GM23338 (cell line): ENCODE measurements at regions not wholly inside any gene's neighbourhood (a gene's known extent, or its start where the extent isn't known, plus 50 kb on each side); places are given as distances from the start of the nearest gene placed in this dataset.

Experiments
- ATAC-seq: fragments of 200-7000 bp; cut with Tn5 transposase; 3 replicates; pipeline ENCODE4 v1.9.1; 2020
- DNase-seq: peaks from one replicate; pipeline ENCODE4 v3.0.0-alpha.2; 2015; ENCODE audit warnings: low spot score
- H2AFZ ChIP-seq: fragments of 200-600 bp; sonication (generic); 2 replicates; pipeline ENCODE4 v1.8.0; 2016; ENCODE audit warnings: antibody characterized with exemption, mild to moderate bottlenecking, moderate library complexity
- H3F3A ChIP-seq: fragments of 200-600 bp; sonication (generic); replicated peaks from 2 replicates; pipeline ENCODE4 v1.8.0; 2017; ENCODE audit warnings: antibody characterized with exemption, mixed run types, low read depth
- H3K27ac ChIP-seq: fragments of 200-600 bp; sonication (generic); 2 replicates; pipeline ENCODE4 v1.6.1; 2016; ENCODE audit warnings: low read depth
- H3K27me3 ChIP-seq: fragments of 200-600 bp; sonication (generic); 2 replicates; pipeline ENCODE4 v1.8.0; 2016; ENCODE audit warnings: mild to moderate bottlenecking, mixed run types, moderate library complexity; ENCODE audit not compliant: insufficient read depth
- H3K36me3 ChIP-seq: fragments of 200-600 bp; sonication (generic); 2 replicates; pipeline ENCODE4 v1.8.0; 2016; ENCODE audit warnings: mild to moderate bottlenecking; ENCODE audit not compliant: insufficient read depth
- H3K4me1 ChIP-seq: fragments of 200-600 bp; sonication (generic); 2 replicates; pipeline ENCODE4 v1.8.0; 2016; ENCODE audit warnings: mild to moderate bottlenecking, moderate library complexity; ENCODE audit not compliant: insufficient read depth
- H3K4me2 ChIP-seq: fragments of 200-600 bp; sonication (generic); 2 replicates; pipeline ENCODE4 v1.7.1; 2017; ENCODE audit warnings: mixed run types
- H3K4me3 ChIP-seq: fragments of 200-600 bp; sonication (generic); 2 replicates; pipeline ENCODE4 v1.6.1; 2016; ENCODE audit warnings: mixed run types
- H3K79me2 ChIP-seq: fragments of 200-600 bp; sonication (generic); replicated peaks from 2 replicates; pipeline ENCODE4 v1.8.0; 2017; ENCODE audit warnings: mild to moderate bottlenecking; ENCODE audit not compliant: insufficient read depth
- H3K9me2 ChIP-seq: fragments of 200-600 bp; sonication (generic); 2 replicates; pipeline ENCODE4 v1.8.0; 2017; ENCODE audit not compliant: insufficient read depth
- H4K20me1 ChIP-seq: fragments of 200-600 bp; sonication (generic); replicated peaks from 2 replicates; pipeline ENCODE4 v1.8.0; 2017; ENCODE audit warnings: mild to moderate bottlenecking; ENCODE audit not compliant: insufficient read depth
- H3K27ac Mint-ChIP-seq: 2 replicates; pipeline ENCODE4 v1.8.0; 2020; ENCODE audit warnings: inconsistent platforms, mild to moderate bottlenecking, moderate library complexity, mixed read lengths
- H3K27me3 Mint-ChIP-seq: 3 replicates; pipeline ENCODE4 v1.8.0; 2022; ENCODE audit warnings: low read depth, mild to moderate bottlenecking, moderate library complexity, mixed read lengths, inconsistent platforms; ENCODE audit not compliant: insufficient read depth, poor library complexity
- H3K36me3 Mint-ChIP-seq: 3 replicates; pipeline ENCODE4 v1.8.0; 2021; ENCODE audit warnings: low read depth, mild to moderate bottlenecking, inconsistent platforms, moderate library complexity, mixed read lengths
- H3K4me1 Mint-ChIP-seq: 3 replicates; pipeline ENCODE4 v1.8.0; 2020; ENCODE audit warnings: mild to moderate bottlenecking, inconsistent platforms, mixed read lengths
- H3K4me3 Mint-ChIP-seq: 3 replicates; pipeline ENCODE4 v1.8.0; 2021; ENCODE audit warnings: moderate library complexity, mild to moderate bottlenecking, inconsistent platforms, mixed read lengths
- H3K9me3 Mint-ChIP-seq: 3 replicates; pipeline ENCODE4 v1.8.0; 2020; ENCODE audit warnings: moderate library complexity, mild to moderate bottlenecking, inconsistent platforms, mixed read lengths
- CREB1 ChIP-seq: fragments of 250-450 bp; sonication (Bioruptor Pico); IDR thresholded peaks from 2 replicates; pipeline ENCODE4 v1.5.0; 2020; ENCODE audit warnings: low read depth, mild to moderate bottlenecking, moderate library complexity
- CTCF ChIP-seq, 2 experiments: fragments of 200-600 bp in 1 of 2; sonication (generic) in 1 of 2; conservative IDR thresholded peaks; 2 replicates each; pipeline versions ENCODE4 v1.5.1 to v1.6.1; 2016 to 2017; ENCODE audit warnings: antibody characterized with exemption in 2 of 2, low read depth in 2 of 2, mild to moderate bottlenecking in 2 of 2, moderate library complexity in 1 of 2
- ETS1 ChIP-seq: IDR thresholded peaks from 2 replicates; pipeline ENCODE4 v1.6.1; 2016; ENCODE audit warnings: antibody characterized with exemption
- EZH2 ChIP-seq: fragments of 200-600 bp; sonication (generic); IDR thresholded peaks from one replicate; pipeline ENCODE4 v1.8.0; 2017; ENCODE audit warnings: antibody characterized with exemption, mild to moderate bottlenecking, low read depth; ENCODE audit not compliant: unreplicated experiment
- EZH2phosphoT487 ChIP-seq: fragments of 200-600 bp; sonication (generic); IDR thresholded peaks from one replicate; pipeline ENCODE4 v1.8.1; 2018; ENCODE audit warnings: antibody characterized with exemption; ENCODE audit not compliant: unreplicated experiment
- JUNB ChIP-seq: IDR thresholded peaks from one replicate; pipeline ENCODE4 v1.6.1; 2016; ENCODE audit warnings: antibody characterized with exemption; ENCODE audit not compliant: unreplicated experiment
- NANOG ChIP-seq: IDR thresholded peaks from 2 replicates; pipeline ENCODE4 v1.6.1; 2016; ENCODE audit warnings: antibody characterized with exemption, borderline replicate concordance
- POLR2AphosphoS5 ChIP-seq: IDR thresholded peaks from 2 replicates; pipeline ENCODE4 v1.6.1; 2016; ENCODE audit warnings: antibody characterized with exemption, low read depth
- REST ChIP-seq: IDR thresholded peaks from one replicate; pipeline ENCODE4 v1.6.1; 2018; ENCODE audit warnings: antibody characterized with exemption; ENCODE audit not compliant: unreplicated experiment
- STAT1 ChIP-seq: IDR thresholded peaks from one replicate; pipeline ENCODE4 v1.6.1; 2016; ENCODE audit warnings: antibody characterized with exemption; ENCODE audit not compliant: unreplicated experiment
- ZNF114 ChIP-seq: fragments of 250-450 bp; sonication (Bioruptor Pico); IDR thresholded peaks from 2 replicates; pipeline ENCODE4 v1.5.0; 2020; ENCODE audit warnings: mild to moderate bottlenecking, moderate library complexity
- ZNF331 ChIP-seq: fragments of 250-450 bp; sonication (Bioruptor Pico); IDR thresholded peaks from 2 replicates; pipeline ENCODE4 v1.5.0; 2020; ENCODE audit warnings: low read depth, mild to moderate bottlenecking, moderate library complexity
- ZNF462 ChIP-seq: fragments of 250-450 bp; sonication (Bioruptor Pico); IDR thresholded peaks from 2 replicates; pipeline ENCODE4 v1.5.0; 2020; ENCODE audit warnings: mild to moderate bottlenecking, moderate library complexity

- no peak overlapping the region for H2AFZ ChIP-seq
Observed at GRCh38 chr7:354597-355470, 64.9 kb downstream of the FOXL3 start.

More at GRCh38 chr7:354597-355470, 64.9 kb downstream of the FOXL3 start:
- Histone ChIP-seq H3K9me2 (no peaks in the 10 kb centered on the region), H3F3A (no peaks in the 10 kb centered on the region), H3K4me3 (no peak overlapping the region), H3K4me1 (no peaks in the 10 kb centered on the region), H3K27ac (no peak overlapping the region), H3K27me3 (no peaks in the 10 kb centered on the region), H3K4me2 (no peak overlapping the region), H3K36me3 (no peaks in the 10 kb centered on the region), H4K20me1 (no peaks in the 10 kb centered on the region), H3K79me2 (no peaks in the 10 kb centered on the region)
- no peak overlapping the region for H3K27ac Mint-ChIP-seq
- H3K36me3 Mint-ChIP-seq: no peaks in the 10 kb centered on the region; the same call in 2 of the 3 replicates
- no peak for ATAC-seq
- DNase-seq: no peak
- H3K4me3 Mint-ChIP-seq: no peak overlapping the region
- peaks cover 5% of the 10 kb centered on the region for H3K27me3 Mint-ChIP-seq
- no peaks in the 10 kb centered on the region for H3K4me1 Mint-ChIP-seq
- no peaks in the 10 kb centered on the region; the same call in 2 of the 3 replicates for H3K9me3 Mint-ChIP-seq
- TF ChIP-seq EZH2: no peak
- TF ChIP-seq ZNF114 (CRISPR knock-in tag): no peak
- no peak for TF ChIP-seq CREB1 (CRISPR knock-in tag)
- TF ChIP-seq REST: no peak
- TF ChIP-seq EZH2phosphoT487: no peak
- no peak for TF ChIP-seq POLR2AphosphoS5
- TF ChIP-seq CTCF (conservative IDR thresholded peaks at IDR 0.05; ENCODE audit: low read depth in 2 of 2): no peak
- TF ChIP-seq ETS1: no peak
- no peak for TF ChIP-seq JUNB
- no peak for TF ChIP-seq STAT1
- TF ChIP-seq NANOG: no peak
- TF ChIP-seq ZNF462: no peak
- no peak for TF ChIP-seq ZNF331 (CRISPR knock-in tag)
